Activated naive CD4-positive, alpha-beta T cell treated with anti-CD3 and anti-CD28 coated beads for 36 hours (primary cell): ENCODE measurements at regions not wholly inside any gene's neighbourhood (a gene's known extent, or its start where the extent isn't known, plus 50 kb on each side); places are given as distances from the start of the nearest gene placed in this dataset.
"Not testable (repeated sequence)": the region's sequence is repeated elsewhere in the genome, so short reads cannot be mapped to it uniquely, and the experiment has no call there.

Experiments
- CTCF ChIA-PET: fragments of 350-600 bp; sonication (Branson Sonifier 250); formaldehyde crosslinking; loops from one replicate; lab custom pipeline; 2021; ENCODE audit warnings: antibody characterized with exemption; lab: Charles Lee
- DNase-seq: peaks from one replicate; pipeline ENCODE4 v3.0.0-alpha.2; 2020
- H3K27ac Mint-ChIP-seq: one replicate; pipeline ENCODE4 v1.8.0; 2021; ENCODE audit warnings: mild to moderate bottlenecking, mixed read lengths
- H3K27me3 Mint-ChIP-seq: one replicate; pipeline ENCODE4 v1.8.0; 2021; ENCODE audit warnings: low read depth, mixed read lengths
- H3K36me3 Mint-ChIP-seq: one replicate; pipeline ENCODE4 v1.8.0; 2021; ENCODE audit warnings: low read depth, mixed read lengths
- H3K4me1 Mint-ChIP-seq: one replicate; pipeline ENCODE4 v1.8.0; 2021; ENCODE audit warnings: low read depth, mixed read lengths
- H3K4me3 Mint-ChIP-seq: one replicate; pipeline ENCODE4 v1.8.0; 2021; ENCODE audit warnings: mild to moderate bottlenecking, moderate library complexity, mixed read lengths
- H3K9me3 Mint-ChIP-seq: one replicate; pipeline ENCODE4 v1.8.0; 2021; ENCODE audit warnings: mixed read lengths
- intact Hi-C: fragments of 100-400 bp; cut with micrococcal nuclease; formaldehyde crosslinking; loops from one replicate; pipeline ENCODE4 v1.15.1; 2023

- Mint-ChIP-seq H3K4me3 (no peak overlapping the region), H3K27ac (no peak overlapping the region), H3K36me3 (no peaks in the 10 kb centered on the region), H3K27me3 (no peaks in the 10 kb centered on the region), H3K4me1 (no peaks in the 10 kb centered on the region), H3K9me3 (no peaks in the 10 kb centered on the region)
- DNase-seq = peak; percentile 22
- CTCF ChIA-PET = interaction anchor here (0.6 to 3.6 kb wide), 17 partner anchors 9 to 200 kb away, joined by 3 to 31 read pairs (median 4); partner anchors contain the start of gene UGP2
- intact Hi-C loops = loop anchor here (1.0 to 10.0 kb wide), 5 partner anchors 40 to 446 kb away; partner anchors contain the start of gene PELI1
These were observed 110.2 kb downstream of the MDH1 start for GRCh38 chr2:63698786-63699548.

- no peak overlapping the region for H3K4me3 Mint-ChIP-seq
- H3K4me1 Mint-ChIP-seq = no peaks in the 10 kb centered on the region
- H3K27me3 Mint-ChIP-seq = no peaks in the 10 kb centered on the region
- H3K27ac Mint-ChIP-seq = no peak overlapping the region
- H3K9me3 Mint-ChIP-seq = no peaks in the 10 kb centered on the region
- CTCF ChIA-PET = interaction anchor here (0.7 to 3.6 kb wide), 12 partner anchors 10 to 200 kb away, joined by 3 to 31 read pairs (median 4); partner anchors contain the start of gene UGP2
- no peak for DNase-seq
- H3K36me3 Mint-ChIP-seq = no peaks in the 10 kb centered on the region
- intact Hi-C loops = loop anchor here (1.0 to 10.0 kb wide), 5 partner anchors 39 to 445 kb away; partner anchors contain the start of gene PELI1
These were observed 110.7 kb downstream of the MDH1 start for GRCh38 chr2:63699549-63699839.

GRCh38 chr2:63700271-63700670 is 111.5 kb downstream of the MDH1 start:
- Mint-ChIP-seq H3K36me3 (no peaks in the 10 kb centered on the region), H3K4me1 (no peaks in the 10 kb centered on the region), H3K27me3 (no peaks in the 10 kb centered on the region), H3K27ac (no peak overlapping the region), H3K9me3 (no peaks in the 10 kb centered on the region), H3K4me3 (no peak overlapping the region)
- intact Hi-C loops = no loop called here
- no peak for DNase-seq
- CTCF ChIA-PET = interaction anchor here (1.1 to 3.6 kb wide), 4 partner anchors 11 to 190 kb away, joined by 4 to 31 read pairs (median 6); no protein-coding TSS in a partner anchor

- CTCF ChIA-PET = no interaction called here
- intact Hi-C loops = no loop called here
- Mint-ChIP-seq H3K27ac (no peak overlapping the region), H3K9me3 (no peaks in the 10 kb centered on the region), H3K4me3 (no peak overlapping the region), H3K27me3 (no peaks in the 10 kb centered on the region), H3K36me3 (no peaks in the 10 kb centered on the region), H3K4me1 (no peaks in the 10 kb centered on the region)
- DNase-seq = no peak
These were observed 112.6 kb downstream of the MDH1 start for GRCh38 chr2:63701406-63701805.

- H3K27ac Mint-ChIP-seq, CTCF ChIA-PET, H3K9me3 Mint-ChIP-seq, DNase-seq, H3K27me3 Mint-ChIP-seq, intact Hi-C loops, H3K36me3 Mint-ChIP-seq, H3K4me1 Mint-ChIP-seq, H3K4me3 Mint-ChIP-seq: not testable (repeated sequence)
These were observed 117.3 kb downstream of the MDH1 start for GRCh38 chr2:63706084-63706483.

GRCh38 chr2:63710732-63711131 is 122.0 kb downstream of the MDH1 start:
- intact Hi-C loops = no loop called here
- DNase-seq = no peak
- Mint-ChIP-seq H3K27me3 (no peaks in the 10 kb centered on the region), H3K36me3 (peaks cover 5% of the 10 kb centered on the region), H3K27ac (no peak overlapping the region), H3K9me3 (no peaks in the 10 kb centered on the region), H3K4me1 (no peaks in the 10 kb centered on the region), H3K4me3 (no peak overlapping the region)
- CTCF ChIA-PET = no interaction called here

- CTCF ChIA-PET = interaction anchor here (1.5 kb wide), 1 partner anchor 14 kb away, joined by 3 read pairs; no protein-coding TSS in a partner anchor
- intact Hi-C loops = no loop called here
- no peaks in the 10 kb centered on the region for H3K36me3 Mint-ChIP-seq
These were observed 124.0 kb downstream of the MDH1 start for GRCh38 chr2:63712748-63713147.

GRCh38 chr2:63716146-63716545 is 125.5 kb upstream of the UGP2 start:
- Mint-ChIP-seq H3K27ac (no peak overlapping the region), H3K4me3 (no peak overlapping the region), H3K4me1 (no peaks in the 10 kb centered on the region), H3K27me3 (no peaks in the 10 kb centered on the region), H3K36me3 (no peaks in the 10 kb centered on the region), H3K9me3 (no peaks in the 10 kb centered on the region)
- no peak for DNase-seq
- intact Hi-C loops = no loop called here
- CTCF ChIA-PET = interaction anchor here (0.6 to 0.7 kb wide), 2 partner anchors 15 to 26 kb away, joined by 3 read pairs; no protein-coding TSS in a partner anchor

More at GRCh38 chr2:63712748-63713147, 124.0 kb downstream of the MDH1 start:
- Mint-ChIP-seq H3K4me1 (no peaks in the 10 kb centered on the region), H3K27me3 (no peaks in the 10 kb centered on the region), H3K27ac (no peak overlapping the region), H3K4me3 (no peak overlapping the region), H3K9me3 (no peaks in the 10 kb centered on the region)
- DNase-seq = no peak

- Mint-ChIP-seq H3K9me3 (peaks cover 1% of the 10 kb centered on the region), H3K27me3 (no peaks in the 10 kb centered on the region), H3K4me1 (no peaks in the 10 kb centered on the region), H3K36me3 (no peaks in the 10 kb centered on the region), H3K27ac (no peak overlapping the region), H3K4me3 (no peak overlapping the region)
- intact Hi-C loops = no loop called here
- CTCF ChIA-PET = no interaction called here
- DNase-seq = no peak
These were observed 122.6 kb upstream of the UGP2 start for GRCh38 chr2:63719052-63719451.

GRCh38 chr2:63721082-63721424 is 120.6 kb upstream of the UGP2 start:
- CTCF ChIA-PET = no interaction called here
- intact Hi-C loops = no loop called here
- H3K36me3 Mint-ChIP-seq = no peaks in the 10 kb centered on the region

GRCh38 chr2:63722284-63722683 is 119.4 kb upstream of the UGP2 start:
- H3K9me3 Mint-ChIP-seq, CTCF ChIA-PET, DNase-seq, H3K36me3 Mint-ChIP-seq, H3K27ac Mint-ChIP-seq, H3K27me3 Mint-ChIP-seq, H3K4me3 Mint-ChIP-seq, H3K4me1 Mint-ChIP-seq, intact Hi-C loops: not testable (repeated sequence)

More at GRCh38 chr2:63721082-63721424, 120.6 kb upstream of the UGP2 start:
- Mint-ChIP-seq H3K4me3 (no peak overlapping the region), H3K9me3 (peaks cover 1% of the 10 kb centered on the region), H3K27me3 (no peaks in the 10 kb centered on the region), H3K4me1 (no peaks in the 10 kb centered on the region), H3K27ac (no peak overlapping the region)
- DNase-seq = no peak

GRCh38 chr2:63723709-63724108 is 118.0 kb upstream of the UGP2 start:
- H3K4me3 Mint-ChIP-seq = no peak overlapping the region
- CTCF ChIA-PET = no interaction called here

GRCh38 chr2:63725212-63725611 is 116.5 kb upstream of the UGP2 start:
- H3K27ac Mint-ChIP-seq, H3K36me3 Mint-ChIP-seq, DNase-seq, CTCF ChIA-PET, H3K4me3 Mint-ChIP-seq, H3K4me1 Mint-ChIP-seq, H3K27me3 Mint-ChIP-seq, intact Hi-C loops, H3K9me3 Mint-ChIP-seq: not testable (repeated sequence)

More at GRCh38 chr2:63723709-63724108, 118.0 kb upstream of the UGP2 start:
- H3K36me3 Mint-ChIP-seq = no peaks in the 10 kb centered on the region
- no peak overlapping the region for H3K27ac Mint-ChIP-seq
- DNase-seq = no peak
- H3K4me1 Mint-ChIP-seq = no peaks in the 10 kb centered on the region
- H3K9me3 Mint-ChIP-seq = peaks cover 1% of the 10 kb centered on the region
- intact Hi-C loops = no loop called here
- no peaks in the 10 kb centered on the region for H3K27me3 Mint-ChIP-seq
